Hepatocyte (in vitro differentiated cells): ENCODE measurements at regions not wholly inside any gene's neighbourhood (a gene's known extent, or its start where the extent isn't known, plus 50 kb on each side); places are given as distances from the start of the nearest gene placed in this dataset.

Source experiments
- DNase-seq: peaks from one replicate; pipeline ENCODE4 v3.0.0-alpha.2; 2016; ENCODE audit warnings: low spot score
- H2AFZ ChIP-seq: fragments of 200-600 bp; sonication (generic); 2 replicates; pipeline ENCODE4 v1.6.0; 2016; ENCODE audit warnings: antibody characterized with exemption, mild to moderate bottlenecking
- H3K27ac ChIP-seq: fragments of 200-600 bp; sonication (generic); 2 replicates; pipeline ENCODE4 v1.5.1; 2016; ENCODE audit warnings: mild to moderate bottlenecking
- H3K27me3 ChIP-seq: fragments of 200-600 bp; sonication (generic); 2 replicates; pipeline ENCODE4 v1.6.1; 2016
- H3K36me3 ChIP-seq: fragments of 200-600 bp; sonication (generic); replicated peaks from 2 replicates; pipeline ENCODE4 v1.5.1; 2016; ENCODE audit warnings: low read depth; ENCODE audit not compliant: insufficient read depth
- H3K4me1 ChIP-seq: fragments of 200-600 bp; sonication (generic); 2 replicates; pipeline ENCODE4 v1.5.1; 2016; ENCODE audit warnings: mild to moderate bottlenecking, moderate library complexity; ENCODE audit not compliant: insufficient read depth
- H3K4me2 ChIP-seq: fragments of 200-600 bp; sonication (generic); 2 replicates; pipeline ENCODE4 v1.6.0; 2016
- H3K4me3 ChIP-seq: fragments of 200-600 bp; sonication (generic); 2 replicates; pipeline ENCODE4 v1.5.1; 2016; ENCODE audit warnings: mild to moderate bottlenecking
- H3K79me2 ChIP-seq: fragments of 200-600 bp; sonication (generic); 2 replicates; pipeline ENCODE4 v1.6.0; 2017; ENCODE audit warnings: mild to moderate bottlenecking
- H3K9me2 ChIP-seq: fragments of 200-600 bp; sonication (generic); replicated peaks from 2 replicates; pipeline ENCODE4 v1.6.0; 2017; ENCODE audit warnings: mild to moderate bottlenecking; ENCODE audit not compliant: insufficient read depth
- H3K9me3 ChIP-seq: fragments of 200-600 bp; sonication (generic); 2 replicates; pipeline ENCODE4 v1.5.1; 2016; ENCODE audit warnings: low read depth, mild to moderate bottlenecking
- H4K20me1 ChIP-seq: fragments of 200-600 bp; sonication (generic); 2 replicates; pipeline ENCODE4 v1.6.0; 2016; ENCODE audit warnings: mild to moderate bottlenecking; ENCODE audit not compliant: insufficient read depth, poor library complexity, severe bottlenecking
- CTCF ChIP-seq: fragments of 200-600 bp; sonication (generic); IDR thresholded peaks from 2 replicates; pipeline ENCODE4 v1.5.1; 2016; ENCODE audit warnings: antibody characterized with exemption, mild to moderate bottlenecking; ENCODE audit not compliant: poor library complexity
- EZH2 ChIP-seq: fragments of 200-600 bp; sonication (generic); IDR thresholded peaks from 2 replicates; pipeline ENCODE4 v1.6.1; 2016; ENCODE audit warnings: antibody characterized with exemption, mild to moderate bottlenecking, borderline replicate concordance
- EZH2phosphoT487 ChIP-seq: fragments of 200-600 bp; sonication (generic); IDR thresholded peaks from one replicate; pipeline ENCODE4 v1.6.1; 2018; ENCODE audit warnings: antibody characterized with exemption, mild to moderate bottlenecking, low read depth, moderate library complexity; ENCODE audit not compliant: unreplicated experiment, severe bottlenecking
- WGBS: methylation state at CpG from one replicate; pipeline ENCODE4 v1.1.6; 2016; ENCODE audit warnings: low lambda C conversion rate; ENCODE audit errors: missing lambda C conversion rate; 5-methylcytosine and 5-hydroxymethylcytosine counted together

DNA sequence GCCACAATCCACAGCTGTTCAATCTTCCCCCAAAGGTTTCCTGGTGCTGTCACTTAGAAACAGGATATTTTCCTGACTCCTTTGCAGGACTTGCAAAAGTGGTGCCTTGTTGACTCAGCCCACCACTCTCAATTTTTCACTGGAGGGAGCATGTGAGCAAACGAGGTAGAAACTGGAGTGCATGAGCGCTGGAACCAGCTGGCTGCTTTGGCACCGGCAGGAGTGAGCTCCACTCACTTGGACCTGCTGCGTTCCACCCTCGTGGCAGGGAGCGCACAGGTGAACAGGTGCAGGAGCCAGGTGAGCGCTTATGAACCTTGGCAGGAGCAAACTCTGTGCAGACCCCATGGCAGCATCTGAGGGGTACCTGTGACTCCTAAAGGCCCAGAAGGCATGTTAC, 364.1 kb upstream of the RORB start:
- Histone ChIP-seq H3K9me3 (no peaks in the 10 kb centered on the region), H2AFZ (no peak overlapping the region), H3K27ac (no peak overlapping the region), H3K4me1 (no peaks in the 10 kb centered on the region), H3K4me2 (no peak overlapping the region), H3K4me3 (no peak overlapping the region), H4K20me1 (no peaks in the 10 kb centered on the region), H3K9me2 (no peaks in the 10 kb centered on the region), H3K27me3 (no peaks in the 10 kb centered on the region), H3K36me3 (no peaks in the 10 kb centered on the region), H3K79me2 (no peaks in the 10 kb centered on the region)
- 74% methylated on average over 7 of the region's 7 CpGs for WGBS
- DNase-seq: no peak
- no peak for TF ChIP-seq CTCF
- TF ChIP-seq EZH2: no peak

DNA sequence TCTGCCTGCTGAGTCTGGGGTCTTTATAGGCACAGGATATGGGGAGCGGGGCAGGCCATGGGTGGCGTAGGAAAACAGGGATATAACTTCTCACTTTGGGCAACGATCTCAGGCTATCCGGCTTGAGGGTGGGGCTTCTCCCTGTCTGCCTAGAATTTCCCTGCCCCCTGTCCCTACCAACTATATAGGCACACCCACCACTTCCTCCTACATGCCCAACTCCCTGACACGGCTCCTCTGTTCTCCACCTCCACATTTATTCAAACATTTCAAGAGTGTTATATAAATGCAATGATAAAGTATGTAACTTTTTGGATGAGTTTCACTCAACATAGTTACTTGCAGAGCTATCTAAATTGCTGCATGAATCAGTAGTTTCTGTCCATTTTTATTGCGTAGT, 363.2 kb upstream of the RORB start:
- no peaks in the 10 kb centered on the region for H3K79me2 ChIP-seq
- H3K4me1 ChIP-seq: no peaks in the 10 kb centered on the region
- no peak for TF ChIP-seq EZH2
- TF ChIP-seq CTCF: no peak
- TF ChIP-seq EZH2phosphoT487: no peak
- H3K9me2 ChIP-seq: no peaks in the 10 kb centered on the region
- H3K4me2 ChIP-seq: no peak overlapping the region
- H3K27ac ChIP-seq: no peak overlapping the region
- no peak for DNase-seq
- no peak overlapping the region for H2AFZ ChIP-seq
- 85% methylated on average over 6 of the region's 6 CpGs for WGBS
- H3K9me3 ChIP-seq: no peaks in the 10 kb centered on the region
- no peaks in the 10 kb centered on the region for H3K27me3 ChIP-seq
- no peaks in the 10 kb centered on the region for H3K36me3 ChIP-seq
- H3K4me3 ChIP-seq: no peak overlapping the region
- no peaks in the 10 kb centered on the region for H4K20me1 ChIP-seq

DNA sequence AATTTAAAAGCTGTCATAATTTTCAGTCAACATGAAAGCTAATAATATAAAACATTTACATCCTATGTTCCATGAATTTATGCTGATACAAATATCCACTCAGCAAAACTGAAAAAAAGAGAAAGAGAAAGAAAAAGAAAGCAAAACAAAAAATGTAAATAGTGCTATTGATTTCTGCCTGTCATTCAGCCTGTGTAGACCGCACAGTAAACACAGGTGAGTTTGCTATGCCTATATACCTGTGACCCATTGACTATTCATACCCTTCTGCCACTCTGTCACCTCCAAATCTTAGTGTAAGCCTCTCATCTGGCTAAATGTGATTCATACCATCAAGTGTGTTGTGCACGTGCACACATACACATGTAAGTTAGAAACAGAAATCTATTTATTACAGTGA, 359.0 kb upstream of the RORB start:
- H3K9me3 ChIP-seq: no peaks in the 10 kb centered on the region
- H3K4me1 ChIP-seq: no peaks in the 10 kb centered on the region
- no peak for DNase-seq
- H3K4me2 ChIP-seq: no peak overlapping the region
- H3K27ac ChIP-seq: no peak overlapping the region
- H4K20me1 ChIP-seq: no peaks in the 10 kb centered on the region
- no peak overlapping the region for H3K4me3 ChIP-seq
- TF ChIP-seq EZH2phosphoT487 (no peak), CTCF (no peak), EZH2 (no peak)
- H3K9me2 ChIP-seq: no peaks in the 10 kb centered on the region
- H3K36me3 ChIP-seq: no peaks in the 10 kb centered on the region
- no peaks in the 10 kb centered on the region for H3K79me2 ChIP-seq
- H3K27me3 ChIP-seq: no peaks in the 10 kb centered on the region
- no peak overlapping the region for H2AFZ ChIP-seq
- 81% methylated on average over 2 of the region's 2 CpGs for WGBS

GRCh38 chr9:74140141-74140540, 357.0 kb upstream of the RORB start:
- Histone ChIP-seq H3K4me2 (no peak overlapping the region), H3K9me3 (no peaks in the 10 kb centered on the region), H3K36me3 (no peaks in the 10 kb centered on the region), H3K9me2 (no peaks in the 10 kb centered on the region), H3K27ac (no peak overlapping the region), H3K27me3 (no peaks in the 10 kb centered on the region), H2AFZ (no peak overlapping the region), H3K4me1 (no peaks in the 10 kb centered on the region), H3K79me2 (no peaks in the 10 kb centered on the region), H3K4me3 (no peak overlapping the region), H4K20me1 (no peaks in the 10 kb centered on the region)
- TF ChIP-seq EZH2phosphoT487 (no peak), CTCF (no peak), EZH2 (no peak)
- DNase-seq: no peak
- WGBS: 70% methylated on average over 2 of the region's 2 CpGs
